ENCODE measurements at regions not wholly inside any gene's neighbourhood (a gene's known extent, or its start where the extent isn't known, plus 50 kb on each side); places are given as distances from the start of the nearest gene placed in this dataset.

DNA sequence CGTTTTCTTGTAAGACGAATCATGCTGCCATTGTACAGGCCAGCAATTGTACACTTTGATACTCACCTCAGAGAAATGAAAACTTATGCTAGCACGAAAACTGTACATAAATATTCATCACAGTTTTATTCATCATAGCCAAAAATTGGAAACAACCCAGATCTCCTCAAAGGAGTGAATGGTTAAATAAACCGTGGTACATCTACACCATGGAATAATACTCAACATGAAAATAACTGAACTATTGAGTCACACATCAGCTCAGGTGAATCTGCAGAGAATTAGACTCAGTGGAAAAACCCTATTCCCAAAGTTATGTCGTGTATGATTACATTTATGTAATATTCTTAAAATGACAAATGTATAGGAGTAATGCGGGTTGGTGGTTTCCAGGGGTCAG is 251.0 kb upstream of the HDAC4 start:
- Mint-ChIP-seq H3K27me3 (peaks cover 3 to 4% of the 10 kb centered on the region in 2 donors), H3K9me3 (peaks cover 7 to 9% (median 8%) of the 10 kb centered on the region in 3 donors), H3K36me3 (no peaks in the 10 kb centered on the region), H3K27ac (no peak overlapping the region), H3K4me1 (peaks cover 0 to 4% (median 0%) of the 10 kb centered on the region in 3 donors), H3K4me3 (no peak overlapping the region)
- no peak for ATAC-seq (replicated peaks in 1 of 4)
- Histone ChIP-seq H3K36me3 (ENCODE audit: control insufficient read depth in 2 of 2, extremely low read depth in 1 of 2, insufficient read depth in 1 of 2, low read length in 1 of 2) (no peaks in the 10 kb centered on the region), H3K4me1 (ENCODE audit: control insufficient read depth in 1 of 2, extremely low read depth in 1 of 2, insufficient read depth in 2 of 2, low read length in 2 of 2) (no peaks in the 10 kb centered on the region), H3K27ac (ENCODE audit: low read length) (no peak overlapping the region), H3K9me3 (no peaks in the 10 kb centered on the region), H3K4me3 (ENCODE audit: control insufficient read depth in 1 of 2, extremely low read depth in 1 of 2, low read length in 1 of 2) (no peak overlapping the region), H3K27me3 (replicated peaks in 1 of 2; ENCODE audit: control insufficient read depth in 2 of 2, extremely low read depth in 1 of 2, insufficient read depth in 2 of 2, low read length in 1 of 2) (no peaks in the 10 kb centered on the region)
- ChIA-PET CTCF (no interaction called here), POLR2A (no interaction called here)
- no peak for DNase-seq
- WGBS (ENCODE audit: insufficient coverage): 80% methylated on average over 1 of the region's 6 CpGs

DNA sequence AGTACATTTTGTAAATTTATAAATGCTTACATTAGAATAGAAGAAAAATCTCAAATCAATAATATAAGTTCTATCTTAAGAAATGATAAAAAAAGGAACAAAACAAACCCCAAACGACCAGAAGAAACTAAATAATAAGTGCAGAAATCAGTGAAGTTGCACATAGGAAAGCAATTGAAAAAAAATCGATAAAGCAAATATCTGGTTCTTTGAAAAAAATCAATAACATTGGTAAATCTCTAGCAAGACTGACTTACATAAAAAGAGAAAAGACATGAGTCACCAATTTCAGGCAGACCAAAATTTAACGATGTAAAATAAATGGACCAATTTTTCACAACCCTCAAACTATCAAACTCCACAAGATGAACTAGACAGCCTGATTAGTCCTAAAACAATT is 249.9 kb upstream of the HDAC4 start:
- no CpG with 5 or more reads among the region's 3 CpGs for WGBS (ENCODE audit: insufficient coverage)
- H3K36me3 ChIP-seq (ENCODE audit: control insufficient read depth in 2 of 2, extremely low read depth in 1 of 2, insufficient read depth in 1 of 2, low read length in 1 of 2): no peaks in the 10 kb centered on the region
- ChIA-PET CTCF (no interaction called here), POLR2A (interaction anchor here in 1 of 2 donors (0.6 kb wide), 1 partner anchor 383 kb away, joined by 10 read pairs; no protein-coding TSS in a partner anchor)
- Mint-ChIP-seq H3K4me3 (no peak overlapping the region), H3K27me3 (peaks cover 0 to 2% of the 10 kb centered on the region in 2 donors), H3K9me3 (peaks cover 7 to 9% (median 8%) of the 10 kb centered on the region in 3 donors), H3K27ac (no peak overlapping the region), H3K36me3 (no peaks in the 10 kb centered on the region), H3K4me1 (peaks cover 0 to 6% (median 0%) of the 10 kb centered on the region in 3 donors)
- H3K4me3 ChIP-seq (ENCODE audit: control insufficient read depth in 1 of 2, extremely low read depth in 1 of 2, low read length in 1 of 2): no peak overlapping the region
- no peaks in the 10 kb centered on the region for H3K9me3 ChIP-seq
- peaks cover 0 to 7% of the 10 kb centered on the region in 2 experiments for H3K4me1 ChIP-seq (ENCODE audit: control insufficient read depth in 1 of 2, extremely low read depth in 1 of 2, insufficient read depth in 2 of 2, low read length in 2 of 2)
- DNase-seq: no peak
- no peak for ATAC-seq (replicated peaks in 1 of 4)
- peaks cover 0 to 5% of the 10 kb centered on the region in 2 experiments for H3K27me3 ChIP-seq (replicated peaks in 1 of 2; ENCODE audit: control insufficient read depth in 2 of 2, extremely low read depth in 1 of 2, insufficient read depth in 2 of 2, low read length in 1 of 2)
- no peak overlapping the region for H3K27ac ChIP-seq (ENCODE audit: low read length)

DNA sequence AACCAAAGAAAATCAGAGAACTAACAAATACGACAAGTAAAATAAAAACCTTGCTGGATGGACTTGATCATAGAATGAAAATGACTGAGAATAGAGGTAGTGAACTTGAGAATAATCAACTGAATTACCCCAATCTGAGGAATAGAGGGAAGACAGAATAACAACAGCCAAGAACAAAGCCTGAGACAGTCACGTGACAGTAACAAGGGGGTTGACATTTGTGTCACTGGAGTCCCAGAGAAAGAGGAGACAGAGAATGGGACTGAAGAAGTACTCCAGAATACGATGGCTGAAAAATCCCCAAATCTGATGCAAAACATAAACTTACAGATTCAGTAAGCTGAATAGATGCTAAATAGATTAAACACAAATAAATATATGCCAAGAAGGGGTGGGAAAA is 248.5 kb upstream of the HDAC4 start:
- POLR2A ChIA-PET: no interaction called here
- CTCF ChIA-PET: no interaction called here
- Histone ChIP-seq H3K4me3 (ENCODE audit: control insufficient read depth in 1 of 2, extremely low read depth in 1 of 2, low read length in 1 of 2) (no peak overlapping the region), H3K4me1 (ENCODE audit: control insufficient read depth in 1 of 2, extremely low read depth in 1 of 2, insufficient read depth in 2 of 2, low read length in 2 of 2) (peaks cover 0 to 8% of the 10 kb centered on the region in 2 experiments), H3K27ac (ENCODE audit: low read length) (no peak overlapping the region), H3K36me3 (ENCODE audit: control insufficient read depth in 2 of 2, extremely low read depth in 1 of 2, insufficient read depth in 1 of 2, low read length in 1 of 2) (no peaks in the 10 kb centered on the region), H3K9me3 (no peaks in the 10 kb centered on the region), H3K27me3 (replicated peaks in 1 of 2; ENCODE audit: control insufficient read depth in 2 of 2, extremely low read depth in 1 of 2, insufficient read depth in 2 of 2, low read length in 1 of 2) (peaks cover 0 to 5% of the 10 kb centered on the region in 2 experiments)
- DNase-seq (no peak), ATAC-seq (replicated peaks in 1 of 4) (no peak)
- Mint-ChIP-seq H3K4me3 (no peak overlapping the region), H3K4me1 (peaks cover 0 to 6% (median 0%) of the 10 kb centered on the region in 3 donors), H3K27ac (no peak overlapping the region), H3K36me3 (no peaks in the 10 kb centered on the region), H3K9me3 (peaks cover 7 to 9% (median 8%) of the 10 kb centered on the region in 3 donors), H3K27me3 (peaks cover 0 to 4% of the 10 kb centered on the region in 2 donors)
- no CpG with 5 or more reads among the region's 3 CpGs for WGBS (ENCODE audit: insufficient coverage)

DNA sequence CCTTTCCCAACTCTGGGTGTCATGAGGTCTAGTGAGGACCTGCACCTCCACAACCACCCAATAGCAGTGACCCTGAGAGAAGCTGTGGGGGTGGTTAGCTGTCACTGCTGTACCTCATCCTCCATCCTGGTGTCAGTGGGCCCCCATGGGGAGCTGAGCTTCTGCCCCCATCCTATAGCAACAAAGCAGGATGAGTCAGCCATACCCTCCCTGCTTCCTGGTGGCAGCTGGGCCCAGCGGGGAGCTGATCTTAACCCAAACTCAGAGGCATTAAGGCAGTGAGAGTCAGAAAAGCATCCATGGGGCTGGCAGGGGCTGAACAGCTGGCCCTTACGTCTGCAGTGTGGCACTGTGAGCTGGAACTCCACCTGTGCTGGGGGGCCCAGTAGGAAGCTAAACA is 247.8 kb upstream of the HDAC4 start:
- Histone ChIP-seq H3K36me3 (ENCODE audit: control insufficient read depth in 2 of 2, extremely low read depth in 1 of 2, insufficient read depth in 1 of 2, low read length in 1 of 2) (no peaks in the 10 kb centered on the region), H3K27me3 (replicated peaks in 1 of 2; ENCODE audit: control insufficient read depth in 2 of 2, extremely low read depth in 1 of 2, insufficient read depth in 2 of 2, low read length in 1 of 2) (peaks cover 0 to 5% of the 10 kb centered on the region in 2 experiments), H3K27ac (ENCODE audit: low read length) (no peak overlapping the region), H3K4me1 (ENCODE audit: control insufficient read depth in 1 of 2, extremely low read depth in 1 of 2, insufficient read depth in 2 of 2, low read length in 2 of 2) (peaks cover 0 to 8% of the 10 kb centered on the region in 2 experiments), H3K9me3 (no peaks in the 10 kb centered on the region), H3K4me3 (ENCODE audit: control insufficient read depth in 1 of 2, extremely low read depth in 1 of 2, low read length in 1 of 2) (no peak overlapping the region)
- WGBS (ENCODE audit: insufficient coverage): 100% methylated on average over 2 of the region's 2 CpGs
- ChIA-PET POLR2A (no interaction called here), CTCF (no interaction called here)
- no peaks in the 10 kb centered on the region for H3K36me3 Mint-ChIP-seq
- no peak overlapping the region for H3K4me3 Mint-ChIP-seq
- DNase-seq: no peak
- H3K27ac Mint-ChIP-seq: no peak overlapping the region
- peaks cover 0 to 4% of the 10 kb centered on the region in 2 donors for H3K27me3 Mint-ChIP-seq
- no peak for ATAC-seq (replicated peaks in 1 of 4)
- H3K9me3 Mint-ChIP-seq: peaks cover 7 to 9% (median 8%) of the 10 kb centered on the region in 3 donors
- peaks cover 0 to 6% (median 0%) of the 10 kb centered on the region in 3 donors for H3K4me1 Mint-ChIP-seq

DNA sequence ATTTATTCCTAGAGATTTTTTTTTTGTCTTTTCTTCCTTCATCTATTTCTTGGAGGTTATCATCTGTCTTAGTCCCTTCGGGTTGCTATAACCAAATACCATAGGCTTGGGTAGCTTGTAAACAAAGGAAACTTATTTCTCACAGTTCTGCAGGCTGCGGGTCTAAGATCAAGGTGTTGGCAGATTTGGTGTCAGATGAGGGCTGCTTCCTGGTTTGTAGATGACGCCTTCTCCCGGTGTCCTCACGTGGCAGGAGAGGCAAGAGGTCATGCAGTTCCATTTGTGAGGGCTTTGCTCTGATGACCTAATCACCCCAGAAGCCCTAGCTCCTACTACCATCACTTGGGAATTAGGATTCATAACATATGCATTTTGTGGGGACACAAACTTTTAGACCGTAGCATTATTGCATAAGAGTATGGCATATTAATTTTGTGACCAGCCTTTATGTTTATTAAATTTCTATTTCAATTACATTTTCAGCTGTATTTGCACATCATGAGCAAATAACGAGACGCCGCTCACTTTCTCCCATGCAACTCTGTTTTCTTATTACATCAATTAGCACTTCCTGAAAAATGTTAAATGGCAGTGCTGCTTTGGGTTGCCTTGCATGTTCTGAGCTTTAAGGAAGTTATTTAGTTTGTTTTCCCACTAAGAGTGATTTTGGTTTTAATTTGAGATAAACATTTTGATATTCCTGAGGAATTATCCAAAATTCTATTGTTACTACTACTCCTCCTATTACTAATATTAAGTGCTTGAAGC is 246.4 kb upstream of the HDAC4 start:
- ATAC-seq (replicated peaks in 1 of 4) (no peak), DNase-seq (peak in 2 of 35 experiments; percentile 19 to 28)
- peaks cover 0 to 8% of the 10 kb centered on the region in 2 experiments for H3K4me1 ChIP-seq (ENCODE audit: control insufficient read depth in 1 of 2, extremely low read depth in 1 of 2, insufficient read depth in 2 of 2, low read length in 2 of 2)
- peaks cover 0 to 5% of the 10 kb centered on the region in 2 experiments for H3K27me3 ChIP-seq (replicated peaks in 1 of 2; ENCODE audit: control insufficient read depth in 2 of 2, extremely low read depth in 1 of 2, insufficient read depth in 2 of 2, low read length in 1 of 2)
- no peak overlapping the region for H3K4me3 Mint-ChIP-seq
- CTCF ChIA-PET: no interaction called here
- POLR2A ChIA-PET: no interaction called here
- H3K9me3 Mint-ChIP-seq: peaks cover 7 to 9% (median 8%) of the 10 kb centered on the region in 3 donors
- H3K4me1 Mint-ChIP-seq: peaks cover 0 to 6% (median 0%) of the 10 kb centered on the region in 3 donors
- H3K36me3 Mint-ChIP-seq: no peaks in the 10 kb centered on the region
- H3K4me3 ChIP-seq (ENCODE audit: control insufficient read depth in 1 of 2, extremely low read depth in 1 of 2, low read length in 1 of 2): no peak overlapping the region
- no peaks in the 10 kb centered on the region for H3K9me3 ChIP-seq
- H3K27me3 Mint-ChIP-seq: peaks cover 0 to 4% of the 10 kb centered on the region in 2 donors
- no peak overlapping the region for H3K27ac ChIP-seq (ENCODE audit: low read length)
- H3K36me3 ChIP-seq (ENCODE audit: control insufficient read depth in 2 of 2, extremely low read depth in 1 of 2, insufficient read depth in 1 of 2, low read length in 1 of 2): no peaks in the 10 kb centered on the region
- WGBS (ENCODE audit: insufficient coverage): 50% methylated on average over 1 of the region's 9 CpGs
- no peak overlapping the region for H3K27ac Mint-ChIP-seq

DNA sequence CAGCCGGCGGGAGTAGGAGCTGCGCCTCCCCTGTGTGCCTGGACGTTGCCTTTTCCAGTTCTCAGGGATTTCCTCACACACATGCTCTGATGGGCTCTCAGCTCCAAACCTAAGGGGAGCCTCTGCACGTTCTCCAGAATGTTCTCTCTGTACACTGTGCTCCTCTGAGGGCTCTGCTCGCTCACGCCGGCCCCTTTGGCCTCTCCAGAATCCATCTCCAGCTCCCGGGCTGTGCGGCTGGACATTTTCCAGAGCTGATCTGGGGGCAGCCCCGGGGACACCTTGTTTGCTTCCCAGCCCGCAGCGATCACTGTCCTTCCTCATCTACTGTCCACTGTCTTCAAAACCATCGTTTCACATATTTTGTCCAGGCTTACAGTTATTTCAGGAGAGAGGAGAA is 245.4 kb upstream of the HDAC4 start:
- Histone ChIP-seq H3K36me3 (ENCODE audit: control insufficient read depth in 2 of 2, extremely low read depth in 1 of 2, insufficient read depth in 1 of 2, low read length in 1 of 2) (no peaks in the 10 kb centered on the region), H3K4me3 (ENCODE audit: control insufficient read depth in 1 of 2, extremely low read depth in 1 of 2, low read length in 1 of 2) (no peak overlapping the region), H3K27ac (ENCODE audit: low read length) (no peak overlapping the region), H3K27me3 (replicated peaks in 1 of 2; ENCODE audit: control insufficient read depth in 2 of 2, extremely low read depth in 1 of 2, insufficient read depth in 2 of 2, low read length in 1 of 2) (peaks cover 0 to 5% of the 10 kb centered on the region in 2 experiments), H3K9me3 (no peaks in the 10 kb centered on the region), H3K4me1 (ENCODE audit: control insufficient read depth in 1 of 2, extremely low read depth in 1 of 2, insufficient read depth in 2 of 2, low read length in 2 of 2) (peaks cover 0 to 8% of the 10 kb centered on the region in 2 experiments)
- WGBS (ENCODE audit: insufficient coverage): 93% methylated on average over 11 of the region's 14 CpGs
- ChIA-PET POLR2A (no interaction called here), CTCF (no interaction called here)
- H3K4me1 Mint-ChIP-seq: peaks cover 0 to 6% (median 0%) of the 10 kb centered on the region in 3 donors
- H3K9me3 Mint-ChIP-seq: peaks cover 7 to 9% (median 8%) of the 10 kb centered on the region in 3 donors
- peaks cover 0 to 4% of the 10 kb centered on the region in 2 donors for H3K27me3 Mint-ChIP-seq
- no peak overlapping the region for H3K4me3 Mint-ChIP-seq
- ATAC-seq (replicated peaks in 1 of 4) (no peak), DNase-seq (no peak)
- no peaks in the 10 kb centered on the region for H3K36me3 Mint-ChIP-seq
- H3K27ac Mint-ChIP-seq: no peak overlapping the region
